Sigmoid colon (tissue), 4 donors: ENCODE measurements at regions not wholly inside any gene's neighbourhood (a gene's known extent, or its start where the extent isn't known, plus 50 kb on each side); places are given as distances from the start of the nearest gene placed in this dataset.

Experiments used
- CTCF ChIP-seq, 4 experiments: fragments of 450-650 bp in 3 of 4; fragments of 200-600 bp in 1 of 4; IDR thresholded peaks; one replicate each; pipeline ENCODE4 v1.5.1; 2016 to 2019; ENCODE audit warnings: antibody characterized with exemption in 4 of 4, mild to moderate bottlenecking in 3 of 4, moderate library complexity in 2 of 4
- POLR2A ChIP-seq, 2 donors: fragments of 450-650 bp; IDR thresholded peaks; one replicate each; pipeline ENCODE4 v1.6.1; 2016; ENCODE audit warnings: antibody characterized with exemption in 2 of 2, mild to moderate bottlenecking in 2 of 2, moderate library complexity in 2 of 2
- POLR2AphosphoS5 ChIP-seq, 4 donors: sonication (generic); formaldehyde crosslinking; IDR thresholded peaks; one replicate each; pipeline ENCODE4 v1.6.1; 2017; ENCODE audit warnings: antibody characterized with exemption in 4 of 4

GRCh38 chr2:6526093-6526824 lies 339.4 kb downstream of the CMPK2 start:
- TF ChIP-seq POLR2AphosphoS5 (IDR thresholded peaks at IDR 0.05) (no peak), CTCF (IDR thresholded peaks at IDR 0.05) (peak in 1 of 4 experiments; percentile 11), POLR2A (IDR thresholded peaks at IDR 0.05) (no peak)
